HG03354 (cell line): ENCODE measurements at regions not wholly inside any gene's neighbourhood (a gene's known extent, or its start where the extent isn't known, plus 50 kb on each side); places are given as distances from the start of the nearest gene placed in this dataset.

Experiments used
- ATAC-seq: cut with Tn5 transposase; IDR thresholded peaks from one replicate; pipeline ENCODE4 v1.9.1; 2021; ENCODE audit warnings: mild to moderate bottlenecking; ENCODE audit not compliant: unreplicated experiment, poor library complexity, severe bottlenecking

GRCh38 chr15:46708226-46708625 lies 1009.1 kb upstream of the SEMA6D start:
- ATAC-seq: no peak

- no peak for ATAC-seq
Observed at GRCh38 chr15:46709460-46710083, 1007.7 kb upstream of the SEMA6D start.

- no peak for ATAC-seq
Observed at GRCh38 chr15:46710401-46710960, 1006.8 kb upstream of the SEMA6D start.

GRCh38 chr15:46713045-46713444 lies 1004.3 kb upstream of the SEMA6D start:
- ATAC-seq: no peak

GRCh38 chr15:46714950-46715349 lies 1002.4 kb upstream of the SEMA6D start:
- no peak for ATAC-seq

- ATAC-seq: no peak
Observed at GRCh38 chr15:46723308-46723707, 994.0 kb upstream of the SEMA6D start.

- no peak for ATAC-seq
Observed at GRCh38 chr15:46732060-46732459, 985.2 kb upstream of the SEMA6D start.

GRCh38 chr15:46735115-46735514 lies 982.2 kb upstream of the SEMA6D start:
- ATAC-seq: no peak

GRCh38 chr15:46751303-46751702 lies 966.0 kb upstream of the SEMA6D start:
- no peak for ATAC-seq

- no peak for ATAC-seq
Observed at GRCh38 chr15:46753946-46754345, 963.4 kb upstream of the SEMA6D start.

- ATAC-seq: no peak
Observed at GRCh38 chr15:46763091-46763490, 954.2 kb upstream of the SEMA6D start.

- no peak for ATAC-seq
Observed at GRCh38 chr15:46764851-46765250, 952.5 kb upstream of the SEMA6D start.

GRCh38 chr15:46766021-46766420 lies 951.3 kb upstream of the SEMA6D start:
- ATAC-seq: no peak

- ATAC-seq: no peak
Observed at GRCh38 chr15:46768287-46768686, 949.0 kb upstream of the SEMA6D start.

GRCh38 chr15:46773016-46773415 lies 944.3 kb upstream of the SEMA6D start:
- ATAC-seq: no peak

GRCh38 chr15:46778876-46779275 lies 938.4 kb upstream of the SEMA6D start:
- ATAC-seq: no peak

- ATAC-seq: no peak
Observed at GRCh38 chr15:46786590-46787285, 930.6 kb upstream of the SEMA6D start.

GRCh38 chr15:46795685-46796084 lies 921.6 kb upstream of the SEMA6D start:
- no peak for ATAC-seq

- no peak for ATAC-seq
Observed at GRCh38 chr15:46808834-46809233, 908.5 kb upstream of the SEMA6D start.

GRCh38 chr15:46815240-46815639 lies 902.1 kb upstream of the SEMA6D start:
- no peak for ATAC-seq

GRCh38 chr15:46815765-46816164 lies 901.5 kb upstream of the SEMA6D start:
- no peak for ATAC-seq
